ENCODE measurements at regions not wholly inside any gene's neighbourhood (a gene's known extent, or its start where the extent isn't known, plus 50 kb on each side); places are given as distances from the start of the nearest gene placed in this dataset.

GRCh38 chr4:189278597-189279165 lies 662.0 kb upstream of the FRG1 start:
- Histone ChIP-seq H3K9me2 (ENCODE audit: insufficient read depth) (no peaks in the 10 kb centered on the region), H3K27me3 (ENCODE audit: insufficient read depth, low read length) (no peaks in the 10 kb centered on the region), H3K79me2 (ENCODE audit: insufficient read depth, low read length) (no peaks in the 10 kb centered on the region), H3K4me1 (ENCODE audit: control insufficient read depth in 1 of 2, insufficient read depth in 2 of 2, low read length in 2 of 2) (no peaks in the 10 kb centered on the region), H3K27ac (ENCODE audit: low read depth, low read length) (no peak overlapping the region), H3K36me3 (ENCODE audit: control insufficient read depth in 1 of 2, insufficient read depth in 2 of 2, low read length in 2 of 2) (no peaks in the 10 kb centered on the region), H3K9ac (ENCODE audit: low read length) (no peak overlapping the region), H3K4me2 (ENCODE audit: low read length) (no peak overlapping the region), H2AFZ (ENCODE audit: low read depth, low read length, poor library complexity, severe bottlenecking) (no peak overlapping the region), H4K20me1 (ENCODE audit: insufficient read depth) (no peaks in the 10 kb centered on the region), H3K4me3 (replicated peaks in 1 of 2; ENCODE audit: low read depth in 1 of 2, low read length in 2 of 2) (no peak overlapping the region), H3K9me3 (ENCODE audit: control insufficient read depth in 1 of 2, insufficient read depth in 1 of 2, low read depth in 1 of 2, low read length in 2 of 2) (no peaks in the 10 kb centered on the region)
- DNase-seq (ENCODE audit: low read depth, low spot score) (no peak), ATAC-seq (no peak)
- intact Hi-C loops (cut with micrococcal nuclease): no loop called here
- CTCF ChIA-PET: no interaction called here
- POLR2A ChIA-PET: no interaction called here
- no peak for TF ChIP-seq REST (IDR thresholded peaks at IDR 0.05; ENCODE audit: low read depth)
- no peak for TF ChIP-seq YY1 (IDR thresholded peaks at IDR 0.05; ENCODE audit: extremely low read depth, insufficient replicate concordance, low read depth, low read length)
- TF ChIP-seq ZFX (IDR thresholded peaks at IDR 0.05): no peak
- TF ChIP-seq CBX3 (IDR thresholded peaks at IDR 0.05; ENCODE audit: low read depth): no peak
- TF ChIP-seq MAX (IDR thresholded peaks at IDR 0.05): no peak
- TF ChIP-seq POLR2AphosphoS5 (IDR thresholded peaks at IDR 0.05; ENCODE audit: low read depth, low read length): no peak
- no peak for TF ChIP-seq EZH2 (IDR thresholded peaks at IDR 0.05)
- TF ChIP-seq CTCF (IDR thresholded peaks at IDR 0.05 in 2 of 3, conservative IDR thresholded peaks at IDR 0.05 in 1 of 3; ENCODE audit: borderline replicate concordance in 1 of 3, insufficient read depth in 1 of 3, low read depth in 2 of 3, low read length in 2 of 3): no peak
- TF ChIP-seq SIN3A (IDR thresholded peaks at IDR 0.05; ENCODE audit: low read depth): no peak
- no peak for TF ChIP-seq TCF7L2 (IDR thresholded peaks at IDR 0.05; ENCODE audit: borderline replicate concordance, extremely low read depth, insufficient read depth, insufficient read length)
- no peak for TF ChIP-seq ZNF274 (IDR thresholded peaks at IDR 0.05; ENCODE audit: low read depth, low read length)
- no peak for TF ChIP-seq CEBPB (IDR thresholded peaks at IDR 0.05; ENCODE audit: low read depth)
- TF ChIP-seq FOSL1 (IDR thresholded peaks at IDR 0.05; ENCODE audit: low read depth): no peak
- no peak for TF ChIP-seq ELF1 (IDR thresholded peaks at IDR 0.05; ENCODE audit: borderline replicate concordance, low read depth)
- no peak for TF ChIP-seq ATF3 (IDR thresholded peaks at IDR 0.05)
- BruUV-seq (replicated peaks): no TSS peak
- RAD21 ChIA-PET (ENCODE audit: low non-redundant PET in 1 of 2, low total read pairs in 2 of 2, uncharacterized antibody in 2 of 2, unreplicated experiment in 2 of 2): no interaction called here
